HS-5 (cell line): ENCODE measurements at regions not wholly inside any gene's neighbourhood (a gene's known extent, or its start where the extent isn't known, plus 50 kb on each side); places are given as distances from the start of the nearest gene placed in this dataset.

Experiments
- DNase-seq: peaks from one replicate; pipeline ENCODE4 v3.0.0-alpha.2; 2012; ENCODE audit warnings: low read depth

DNA sequence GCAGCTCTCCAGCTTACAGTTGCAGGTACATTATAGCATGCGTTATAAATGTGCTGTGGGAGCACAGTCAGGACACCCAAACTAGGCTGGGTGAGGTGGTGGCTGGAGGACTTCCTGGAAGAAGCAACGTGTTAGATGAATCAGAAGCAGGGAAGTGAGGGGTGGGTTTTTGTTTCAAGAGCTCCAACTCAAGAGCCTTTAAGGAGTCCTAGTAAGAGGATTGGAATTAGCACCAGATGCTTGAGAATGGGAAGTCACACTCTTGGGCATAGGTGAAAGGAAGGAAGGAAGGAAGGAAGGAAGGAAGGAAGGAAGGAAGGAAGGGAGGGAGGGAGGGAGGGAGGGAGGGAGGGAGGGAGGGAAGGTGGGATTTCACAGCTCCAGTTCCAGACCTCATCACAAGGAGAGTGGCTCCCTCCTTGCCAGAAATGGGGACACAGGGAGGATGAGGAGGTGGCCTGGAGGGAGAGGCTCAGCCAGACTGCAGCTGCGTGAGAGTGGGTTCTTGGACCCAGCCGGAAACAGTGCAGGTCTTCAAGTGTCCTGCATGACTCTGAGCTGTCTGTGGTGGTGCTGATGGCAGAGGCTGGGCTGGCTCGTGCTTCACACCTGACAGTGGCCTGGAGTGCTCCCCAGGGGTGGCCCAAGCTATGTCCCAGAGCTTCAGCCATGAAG lies 115.7 kb upstream of the GSC start:
- DNase-seq: no peak

DNA sequence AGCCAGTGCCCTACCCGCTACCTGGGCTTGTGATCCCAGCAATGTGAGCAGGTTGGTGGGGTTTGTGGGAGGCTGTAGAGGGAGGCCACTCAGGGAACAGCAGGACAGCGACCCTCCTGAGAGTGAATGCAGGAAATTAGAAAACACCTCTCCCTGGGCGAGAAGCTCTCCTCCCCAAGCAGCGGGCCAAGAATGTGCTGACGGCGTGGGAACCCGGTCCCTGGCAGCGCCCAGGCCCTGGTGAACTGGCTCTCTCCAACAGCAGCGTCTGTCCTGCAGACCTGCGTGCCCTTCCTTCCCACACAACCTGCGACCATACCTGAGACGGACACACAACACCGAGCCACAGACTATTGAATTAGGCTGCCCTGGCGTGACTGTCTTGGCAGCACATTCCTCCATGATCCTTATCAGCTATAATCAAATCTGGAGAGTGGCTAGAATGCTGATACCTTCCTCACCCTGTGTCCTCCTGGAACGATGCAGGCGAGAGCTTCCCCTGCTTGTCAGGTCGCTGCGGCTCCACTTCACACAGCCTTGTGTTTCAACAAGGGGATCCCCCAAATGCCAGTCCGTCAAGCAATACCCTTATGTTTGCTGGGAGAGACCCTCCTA lies 114.8 kb upstream of the GSC start:
- DNase-seq: no peak

- no peak for DNase-seq
Measured at GRCh38 chr14:94882401-94882800, 112.5 kb upstream of the GSC start.

- DNase-seq: no peak
Measured at GRCh38 chr14:94880876-94881275, 111.0 kb upstream of the GSC start.

DNA sequence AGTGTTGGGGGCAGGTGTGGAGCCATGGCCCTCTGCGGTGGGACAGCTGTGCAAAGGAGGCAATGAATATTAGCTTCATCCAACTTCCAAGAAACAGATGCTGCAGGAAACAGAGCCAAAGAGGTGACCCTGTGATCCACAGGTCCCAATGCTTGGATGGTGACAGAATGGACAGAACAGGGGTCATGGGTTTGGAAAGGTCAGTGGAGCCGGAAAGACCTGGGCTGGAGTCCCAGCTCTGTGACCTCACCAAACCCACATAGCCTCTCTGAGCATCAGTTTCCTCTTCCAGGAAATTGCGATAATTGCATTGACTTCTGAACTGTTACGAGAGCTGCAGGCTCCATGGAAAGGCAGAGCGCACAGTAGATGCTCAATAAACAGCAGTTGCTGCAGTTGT lies 110.2 kb upstream of the GSC start:
- no peak for DNase-seq

DNA sequence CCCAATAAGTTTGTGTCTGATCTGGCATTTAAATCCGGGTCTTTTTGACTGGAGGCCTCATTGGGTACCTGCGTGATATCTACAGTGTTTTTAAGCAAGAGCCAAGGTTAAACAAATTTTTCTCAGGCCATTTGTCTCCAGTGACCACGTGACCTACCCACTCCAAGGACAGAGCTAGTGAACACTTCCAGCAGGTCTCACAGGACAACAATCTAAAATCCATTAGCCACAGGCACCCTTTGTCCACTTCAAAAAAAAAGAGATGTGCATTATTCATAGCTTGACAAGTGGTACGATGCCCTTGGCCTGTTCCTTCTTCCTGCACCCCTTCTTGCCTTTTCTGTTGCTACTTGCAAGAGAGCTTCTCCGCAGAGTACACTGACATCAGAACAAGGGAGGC lies 109.6 kb upstream of the GSC start:
- DNase-seq: no peak

GRCh38 chr14:94876306-94876705 lies 106.4 kb upstream of the GSC start:
- DNase-seq: no peak

DNA sequence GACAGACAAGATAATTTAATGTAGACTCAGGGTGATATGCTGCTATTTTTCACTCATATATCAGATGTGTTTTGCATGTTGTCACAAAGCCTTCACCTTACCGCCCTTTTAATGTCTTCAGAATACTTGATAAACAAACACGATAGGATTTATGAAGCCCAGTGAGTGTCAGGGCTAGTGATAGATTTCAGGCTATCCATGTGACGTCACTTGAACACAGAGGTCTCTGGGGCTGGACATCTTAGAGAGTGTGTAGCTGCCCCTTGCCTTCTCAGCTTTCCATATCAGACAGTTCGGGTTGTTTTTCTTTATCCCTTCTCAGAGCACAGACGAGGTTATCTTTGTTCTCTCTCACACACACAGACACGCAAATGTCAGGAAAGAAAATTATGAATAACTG lies 105.3 kb upstream of the GSC start:
- no peak for DNase-seq

DNA sequence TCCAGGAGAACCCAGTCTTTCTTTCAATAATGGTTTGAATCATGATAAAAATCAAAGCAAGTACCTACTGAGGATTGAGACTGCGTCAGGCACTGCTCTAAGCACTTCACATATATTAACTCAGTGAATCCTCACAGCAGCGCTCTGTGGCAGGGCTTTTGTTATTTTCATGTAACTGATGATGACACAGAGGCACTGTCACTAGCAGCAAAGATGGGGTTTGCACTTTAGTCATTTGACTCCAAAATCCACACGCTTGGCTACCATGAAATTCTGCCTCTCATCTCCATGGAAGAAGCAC lies 98.8 kb upstream of the GSC start:
- DNase-seq: no peak

- DNase-seq: no peak
Measured at GRCh38 chr14:94867946-94868771, 98.2 kb upstream of the GSC start.

DNA sequence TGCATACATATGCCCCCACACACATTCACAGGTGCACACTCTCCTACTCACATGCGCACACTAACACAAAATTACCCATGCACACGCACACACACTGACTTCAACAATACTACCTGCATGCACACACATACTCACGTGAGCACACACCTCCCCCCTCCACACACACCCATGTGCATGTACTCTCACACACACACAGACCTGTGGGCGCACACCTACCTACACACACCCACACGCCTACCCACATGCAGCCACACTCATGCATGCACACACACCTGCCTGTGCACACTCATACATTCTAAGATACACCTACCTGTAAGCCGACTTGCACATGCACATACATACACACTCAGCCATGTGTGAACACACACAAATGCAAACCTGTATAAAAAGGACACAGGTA lies 97.3 kb upstream of the GSC start:
- no peak for DNase-seq

GRCh38 chr14:94864387-94865195 lies 94.7 kb upstream of the GSC start:
- no peak for DNase-seq

DNA sequence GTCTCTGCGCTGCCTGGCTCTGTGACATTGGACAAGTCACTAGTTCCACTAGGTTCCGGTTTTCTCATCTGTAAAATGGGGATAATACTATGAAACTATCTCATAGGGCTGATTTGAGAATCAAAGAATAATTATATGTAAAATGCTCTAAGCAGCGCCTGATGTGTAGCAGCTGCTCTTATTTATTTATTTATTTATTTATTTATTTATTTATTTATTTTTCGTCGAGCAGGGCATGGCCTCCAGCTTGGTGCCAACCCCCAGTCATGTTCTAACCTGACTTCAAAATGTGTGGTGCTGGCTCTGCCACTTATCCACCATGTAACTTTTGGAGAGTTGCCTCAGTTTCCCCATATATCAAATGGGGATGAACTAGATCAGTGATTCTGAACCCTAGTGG lies 93.5 kb upstream of the GSC start:
- no peak for DNase-seq

DNA sequence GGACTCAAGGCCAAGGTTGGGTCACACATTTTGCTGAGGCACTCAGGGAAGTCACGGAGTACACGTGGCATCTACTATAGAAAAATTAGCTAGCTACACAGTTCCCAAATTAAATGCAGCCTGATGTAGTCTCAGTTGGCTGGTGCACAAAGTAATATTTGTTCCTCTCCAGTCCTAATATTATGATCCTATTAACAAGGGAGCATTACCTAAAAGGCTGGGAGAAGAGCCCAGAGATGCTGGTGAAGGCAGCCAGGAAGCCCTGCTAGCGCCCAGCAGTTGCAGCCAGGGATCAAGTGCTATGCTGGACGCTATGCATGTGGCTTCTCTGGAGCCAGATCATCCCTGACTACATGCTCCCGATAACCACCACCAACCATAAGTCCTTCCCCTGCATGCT lies 88.0 kb upstream of the GSC start:
- no peak for DNase-seq

- no peak for DNase-seq
Measured at GRCh38 chr14:94853920-94854319, 84.0 kb upstream of the GSC start.

- DNase-seq: no peak
Measured at GRCh38 chr14:94850309-94851211, 80.6 kb upstream of the GSC start.

DNA sequence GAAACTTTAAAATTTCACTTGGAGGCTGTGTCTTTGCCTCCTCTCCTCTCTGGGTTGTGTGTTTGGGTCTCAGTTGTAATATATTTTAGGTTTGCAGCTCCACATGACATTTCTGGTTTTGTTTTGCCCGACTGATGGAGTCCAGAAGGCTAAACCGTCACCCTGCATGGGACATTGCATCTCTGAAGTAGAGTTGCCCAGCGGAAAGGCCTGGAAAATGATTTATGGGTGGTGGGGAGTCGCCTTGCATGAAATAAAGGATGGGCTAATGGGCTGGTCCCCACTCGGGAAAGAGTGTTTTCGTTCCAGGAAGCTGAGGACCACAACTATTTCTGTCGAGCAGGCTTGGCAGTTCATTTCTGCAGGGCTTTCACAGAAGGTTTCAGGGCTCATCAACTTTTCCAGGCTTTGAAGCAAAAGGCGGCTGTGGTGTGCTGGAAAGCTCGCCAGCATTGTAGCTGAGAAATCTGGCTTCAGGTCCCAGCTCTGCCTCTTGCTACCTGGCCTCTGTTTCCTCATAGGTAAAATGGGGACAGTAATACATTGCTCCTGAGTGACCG lies 74.8 kb upstream of the GSC start:
- DNase-seq: no peak

DNA sequence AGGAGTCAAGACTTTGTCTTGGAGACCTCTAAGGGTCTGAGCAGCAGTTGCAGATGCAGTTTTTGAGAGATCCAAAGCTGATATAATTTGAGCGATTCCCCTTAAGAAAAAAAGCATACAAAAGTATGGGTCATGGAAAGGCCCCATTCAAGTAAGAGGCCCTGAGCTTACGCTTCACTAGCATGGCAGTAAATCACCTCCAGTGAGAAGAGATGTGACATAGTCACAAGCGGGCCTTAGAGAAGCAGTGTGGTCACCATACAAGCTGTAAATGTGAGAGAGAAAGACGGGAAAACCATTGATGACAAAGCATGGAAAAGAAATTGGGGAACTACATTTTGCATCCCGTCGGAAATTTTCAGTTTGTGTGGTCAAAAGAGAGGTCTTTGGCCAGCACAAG lies 70.6 kb upstream of the GSC start:
- no peak for DNase-seq

GRCh38 chr14:94839348-94839747 lies 69.4 kb upstream of the GSC start:
- no peak for DNase-seq

GRCh38 chr14:94836849-94837248 lies 66.9 kb upstream of the GSC start:
- no peak for DNase-seq

GRCh38 chr14:94833633-94834032 lies 63.7 kb upstream of the GSC start:
- no peak for DNase-seq
